Neural progenitor cell (in vitro differentiated cells): ENCODE measurements at regions not wholly inside any gene's neighbourhood (a gene's known extent, or its start where the extent isn't known, plus 50 kb on each side); places are given as distances from the start of the nearest gene placed in this dataset.

Source experiments
- EZH2phosphoT487 ChIP-seq: fragments of 200-600 bp; sonication (generic); IDR thresholded peaks from 2 replicates; pipeline ENCODE4 v1.6.1; 2017; ENCODE audit warnings: antibody characterized with exemption
- TF ChIP-seq, protein P1 (sequence below): fragments of 200-600 bp; sonication (generic); IDR thresholded peaks from 2 replicates; pipeline ENCODE4 v1.5.1; 2017; ENCODE audit warnings: antibody characterized with exemption, mild to moderate bottlenecking

DNA sequence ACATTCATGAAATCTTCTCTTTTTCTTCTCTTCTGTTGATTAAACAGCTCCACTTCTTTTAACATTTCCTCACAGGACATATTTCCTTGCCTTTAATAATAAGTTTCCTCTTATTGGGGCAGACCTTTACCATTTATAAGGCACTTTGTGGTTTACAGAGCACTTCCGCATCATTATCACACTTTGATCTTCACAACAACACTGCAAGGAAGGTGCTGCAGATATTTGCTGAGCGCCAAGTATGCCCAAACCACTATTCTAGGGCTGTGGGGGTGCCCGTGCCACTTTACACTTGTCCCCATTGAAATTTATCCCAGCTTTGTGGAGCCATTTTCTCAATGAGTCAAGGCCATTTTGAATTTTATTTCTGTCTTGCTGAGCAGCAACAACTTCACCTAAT, 246.6 kb downstream of the SS18 start:
- TF ChIP-seq, protein P1, sequence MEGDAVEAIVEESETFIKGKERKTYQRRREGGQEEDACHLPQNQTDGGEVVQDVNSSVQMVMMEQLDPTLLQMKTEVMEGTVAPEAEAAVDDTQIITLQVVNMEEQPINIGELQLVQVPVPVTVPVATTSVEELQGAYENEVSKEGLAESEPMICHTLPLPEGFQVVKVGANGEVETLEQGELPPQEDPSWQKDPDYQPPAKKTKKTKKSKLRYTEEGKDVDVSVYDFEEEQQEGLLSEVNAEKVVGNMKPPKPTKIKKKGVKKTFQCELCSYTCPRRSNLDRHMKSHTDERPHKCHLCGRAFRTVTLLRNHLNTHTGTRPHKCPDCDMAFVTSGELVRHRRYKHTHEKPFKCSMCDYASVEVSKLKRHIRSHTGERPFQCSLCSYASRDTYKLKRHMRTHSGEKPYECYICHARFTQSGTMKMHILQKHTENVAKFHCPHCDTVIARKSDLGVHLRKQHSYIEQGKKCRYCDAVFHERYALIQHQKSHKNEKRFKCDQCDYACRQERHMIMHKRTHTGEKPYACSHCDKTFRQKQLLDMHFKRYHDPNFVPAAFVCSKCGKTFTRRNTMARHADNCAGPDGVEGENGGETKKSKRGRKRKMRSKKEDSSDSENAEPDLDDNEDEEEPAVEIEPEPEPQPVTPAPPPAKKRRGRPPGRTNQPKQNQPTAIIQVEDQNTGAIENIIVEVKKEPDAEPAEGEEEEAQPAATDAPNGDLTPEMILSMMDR, result no peak
- no peak for TF ChIP-seq EZH2phosphoT487
